AG09309 (cell line): ENCODE measurements at regions not wholly inside any gene's neighbourhood (a gene's known extent, or its start where the extent isn't known, plus 50 kb on each side); places are given as distances from the start of the nearest gene placed in this dataset.

Experiments
- DNase-seq: peaks from one replicate; pipeline ENCODE4 v3.0.0-alpha.2; 2010; ENCODE audit warnings: low read depth
- H3K4me3 ChIP-seq: 2 replicates; pipeline ENCODE4 v1.5.1; 2011; ENCODE audit warnings: mild to moderate bottlenecking, low read depth, low read length, moderate library complexity; ENCODE audit not compliant: control insufficient read depth
- TF ChIP-seq, protein P1 (sequence below): IDR thresholded peaks from 2 replicates; pipeline ENCODE4 v1.5.1; 2011; ENCODE audit warnings: mild to moderate bottlenecking, low read depth, low read length, inconsistent platforms; ENCODE audit not compliant: insufficient read depth, control insufficient read depth; ENCODE audit errors: missing control alignments

DNA sequence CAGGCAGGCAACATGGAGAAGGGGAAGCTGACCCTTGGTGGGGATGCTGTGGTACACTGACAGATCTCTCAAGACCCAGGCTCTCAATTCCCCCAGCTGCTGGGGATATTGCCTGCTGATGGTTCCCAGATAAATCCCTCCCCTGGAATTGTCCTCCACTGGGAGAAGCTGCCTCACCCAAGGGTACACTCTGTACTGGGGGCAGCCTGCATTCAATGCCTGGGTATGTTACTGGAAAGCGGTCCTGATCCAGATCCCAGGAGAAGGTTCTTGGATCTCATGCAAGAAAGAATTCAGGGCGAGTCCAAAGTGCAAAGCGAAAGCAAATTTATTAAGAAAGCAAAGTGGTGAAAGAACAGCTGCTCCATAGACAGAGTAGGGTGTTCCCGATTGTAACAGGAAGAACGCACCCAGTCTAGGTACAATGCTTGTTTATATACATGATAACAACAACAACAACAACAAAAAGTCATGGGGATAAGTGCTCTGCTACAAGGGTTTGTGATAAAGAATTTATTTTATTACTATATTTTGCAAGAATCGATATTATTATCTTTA, 591.5 kb upstream of the ADAMTS9 start:
- DNase-seq = no peak
- no peak overlapping the region for H3K4me3 ChIP-seq
- TF ChIP-seq, protein P1, sequence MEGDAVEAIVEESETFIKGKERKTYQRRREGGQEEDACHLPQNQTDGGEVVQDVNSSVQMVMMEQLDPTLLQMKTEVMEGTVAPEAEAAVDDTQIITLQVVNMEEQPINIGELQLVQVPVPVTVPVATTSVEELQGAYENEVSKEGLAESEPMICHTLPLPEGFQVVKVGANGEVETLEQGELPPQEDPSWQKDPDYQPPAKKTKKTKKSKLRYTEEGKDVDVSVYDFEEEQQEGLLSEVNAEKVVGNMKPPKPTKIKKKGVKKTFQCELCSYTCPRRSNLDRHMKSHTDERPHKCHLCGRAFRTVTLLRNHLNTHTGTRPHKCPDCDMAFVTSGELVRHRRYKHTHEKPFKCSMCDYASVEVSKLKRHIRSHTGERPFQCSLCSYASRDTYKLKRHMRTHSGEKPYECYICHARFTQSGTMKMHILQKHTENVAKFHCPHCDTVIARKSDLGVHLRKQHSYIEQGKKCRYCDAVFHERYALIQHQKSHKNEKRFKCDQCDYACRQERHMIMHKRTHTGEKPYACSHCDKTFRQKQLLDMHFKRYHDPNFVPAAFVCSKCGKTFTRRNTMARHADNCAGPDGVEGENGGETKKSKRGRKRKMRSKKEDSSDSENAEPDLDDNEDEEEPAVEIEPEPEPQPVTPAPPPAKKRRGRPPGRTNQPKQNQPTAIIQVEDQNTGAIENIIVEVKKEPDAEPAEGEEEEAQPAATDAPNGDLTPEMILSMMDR = no peak

DNA sequence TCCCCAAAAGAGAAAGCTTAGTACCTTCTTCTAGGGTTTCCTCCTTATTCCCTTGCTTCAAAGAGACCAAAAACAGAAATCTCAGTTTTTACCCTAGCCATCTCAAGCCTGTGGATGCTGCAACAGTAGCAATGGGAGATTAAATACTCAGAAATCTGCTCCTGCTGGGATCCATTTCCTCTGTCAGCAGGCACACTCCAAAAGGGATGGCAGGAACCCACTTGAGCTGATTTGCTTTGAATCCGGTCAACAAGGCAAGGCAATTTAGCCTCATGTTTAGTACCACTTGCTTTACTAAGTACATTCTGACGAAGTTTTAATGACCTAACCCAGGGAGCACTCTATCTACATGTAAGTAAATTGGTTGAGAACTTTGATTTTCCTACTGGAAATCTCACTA, 590.0 kb upstream of the ADAMTS9 start:
- DNase-seq = no peak
- TF ChIP-seq, protein P1 = no peak
- H3K4me3 ChIP-seq = no peak overlapping the region

DNA sequence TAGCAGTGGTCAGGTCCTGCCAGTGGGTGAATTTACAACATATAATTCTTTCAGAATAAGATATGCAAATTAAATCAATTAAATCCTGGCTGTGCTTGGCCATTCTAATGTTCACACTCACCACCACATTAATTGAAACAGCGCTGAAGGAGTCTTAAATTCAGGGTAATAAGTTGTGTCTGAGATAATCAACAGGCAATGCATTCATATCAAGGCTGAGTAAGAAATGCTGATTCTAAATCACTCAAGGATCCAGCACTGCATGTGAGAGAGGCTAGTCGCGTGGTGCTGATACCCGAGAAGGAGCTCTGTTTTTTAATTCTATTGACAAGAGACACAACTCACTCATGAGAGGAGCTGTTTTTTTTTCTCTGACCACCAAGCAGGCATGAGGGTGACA, 588.8 kb upstream of the ADAMTS9 start:
- TF ChIP-seq, protein P1 = no peak
- no peak overlapping the region for H3K4me3 ChIP-seq
- no peak for DNase-seq

DNA sequence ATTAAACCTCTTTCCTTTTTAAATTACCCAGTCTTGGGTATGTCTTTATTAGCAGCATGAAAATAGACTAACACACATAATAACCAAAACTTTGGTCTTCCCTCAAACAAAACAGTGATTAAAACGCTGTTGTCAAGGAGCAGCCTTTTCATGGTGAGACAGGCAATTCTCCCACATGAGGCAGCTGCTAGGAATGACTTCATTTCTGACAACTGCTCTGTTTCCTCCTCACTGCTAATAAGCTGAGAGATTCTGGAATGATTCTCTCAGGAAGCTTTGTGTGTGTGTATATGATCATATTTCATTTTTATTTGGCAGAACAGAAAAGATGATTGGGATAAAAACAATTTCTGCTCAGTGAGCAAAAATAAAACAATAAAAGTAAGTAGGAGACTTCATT, 580.6 kb upstream of the ADAMTS9 start:
- H3K4me3 ChIP-seq = no peak overlapping the region
- TF ChIP-seq, protein P1 = no peak
- no peak for DNase-seq

DNA sequence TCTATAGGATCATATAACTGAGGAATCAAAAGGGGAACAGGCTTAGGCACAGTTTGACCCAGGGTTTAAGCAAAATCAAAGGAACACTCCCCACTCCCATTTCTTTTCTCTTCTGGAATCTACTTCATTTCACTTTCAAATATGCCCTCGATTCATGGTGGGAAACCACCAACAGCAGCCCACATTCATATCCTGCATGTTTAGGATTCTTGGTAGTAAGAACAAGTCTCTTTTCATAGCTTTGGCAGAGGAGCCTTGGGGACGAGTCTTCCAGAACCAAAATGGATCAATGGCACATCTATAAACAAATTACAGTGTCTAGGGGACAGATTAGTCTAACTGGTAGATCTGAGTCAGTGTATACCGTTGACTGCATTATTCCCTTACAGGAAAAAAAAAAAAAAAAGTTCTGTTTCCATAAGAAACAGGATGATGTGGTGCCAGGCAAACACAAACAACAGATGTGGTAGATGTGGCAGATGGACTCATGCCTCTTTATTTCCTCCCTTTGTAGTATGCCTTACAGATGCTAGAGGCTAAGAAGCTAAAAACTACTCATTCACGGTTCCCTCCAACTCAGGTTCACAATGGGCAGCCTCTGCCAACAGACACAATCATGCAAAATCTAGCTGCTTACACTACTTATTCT, 578.3 kb upstream of the ADAMTS9 start:
- DNase-seq = no peak
- no peak overlapping the region for H3K4me3 ChIP-seq
- TF ChIP-seq, protein P1 = no peak

DNA sequence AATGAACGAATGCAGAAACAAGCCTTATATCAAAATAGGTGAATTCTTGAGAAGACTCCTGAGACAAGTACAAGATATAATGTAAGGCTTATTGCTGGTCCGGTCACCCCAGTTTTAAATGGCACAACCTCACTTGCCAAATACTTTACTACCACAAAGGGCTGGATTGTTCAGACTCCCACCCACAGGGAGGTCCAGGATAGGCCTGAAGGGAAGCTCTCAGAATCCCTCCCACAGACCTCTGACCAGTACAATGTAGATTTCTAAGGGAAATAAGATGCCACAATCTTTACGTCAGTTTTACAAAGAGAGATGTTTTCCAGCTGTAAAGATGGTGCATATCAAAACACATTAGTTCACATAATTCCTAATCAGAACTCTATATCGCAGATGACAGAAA, 577.7 kb upstream of the ADAMTS9 start:
- DNase-seq = no peak
- TF ChIP-seq, protein P1 = no peak
- no peak overlapping the region for H3K4me3 ChIP-seq

DNA sequence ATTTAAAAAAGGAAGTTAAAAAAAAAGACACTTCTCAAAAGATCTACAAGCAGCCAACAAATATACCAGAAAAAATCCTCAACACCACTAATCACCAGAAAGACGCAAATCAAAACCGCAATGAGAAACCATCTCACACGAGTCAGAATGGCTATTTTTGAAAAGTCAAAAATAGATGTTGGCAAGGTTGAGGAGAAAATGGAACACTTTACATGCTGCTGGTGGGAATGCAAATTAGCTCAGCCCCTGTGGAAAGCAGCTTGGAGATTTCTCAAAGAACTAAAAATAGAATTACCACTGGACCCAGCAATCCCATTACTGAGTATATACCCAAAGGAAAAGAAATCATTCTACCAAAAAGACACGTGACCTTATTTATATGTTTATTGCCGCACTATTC, 574.7 kb upstream of the ADAMTS9 start:
- no peak overlapping the region for H3K4me3 ChIP-seq
- no peak for DNase-seq
- TF ChIP-seq, protein P1 = no peak
